HG03159 (cell line): ENCODE measurements at regions not wholly inside any gene's neighbourhood (a gene's known extent, or its start where the extent isn't known, plus 50 kb on each side); places are given as distances from the start of the nearest gene placed in this dataset.
A peak's percentile ranks its signal among the peaks of the same experiment; 100 is the strongest.

Experiments used
- ATAC-seq: cut with Tn5 transposase; IDR thresholded peaks from one replicate; pipeline ENCODE4 v1.9.1; 2021; ENCODE audit warnings: mild to moderate bottlenecking, moderate library complexity; ENCODE audit not compliant: unreplicated experiment

GRCh38 chr13:106660746-106661625 is 93.0 kb upstream of the ARGLU1 start:
- no peak for ATAC-seq

GRCh38 chr13:106657104-106657503 is 89.2 kb upstream of the ARGLU1 start:
- no peak for ATAC-seq

GRCh38 chr13:106656186-106656585 is 88.2 kb upstream of the ARGLU1 start:
- ATAC-seq: no peak

GRCh38 chr13:106651442-106651841 is 83.5 kb upstream of the ARGLU1 start:
- no peak for ATAC-seq

GRCh38 chr13:106650690-106651205 is 82.8 kb upstream of the ARGLU1 start:
- ATAC-seq: no peak

- no peak for ATAC-seq
Observed at GRCh38 chr13:106649495-106649894, 81.6 kb upstream of the ARGLU1 start.

- ATAC-seq: no peak
Observed at GRCh38 chr13:106640515-106640914, 72.6 kb upstream of the ARGLU1 start.

GRCh38 chr13:106637519-106637918 is 69.6 kb upstream of the ARGLU1 start:
- ATAC-seq: no peak

- no peak for ATAC-seq
Observed at GRCh38 chr13:106636492-106636891, 68.6 kb upstream of the ARGLU1 start.

- no peak for ATAC-seq
Observed at GRCh38 chr13:106635616-106636015, 67.7 kb upstream of the ARGLU1 start.

GRCh38 chr13:106633321-106633720 is 65.4 kb upstream of the ARGLU1 start:
- no peak for ATAC-seq

- no peak for ATAC-seq
Observed at GRCh38 chr13:106630650-106631049, 62.7 kb upstream of the ARGLU1 start.

- ATAC-seq: no peak
Observed at GRCh38 chr13:106630162-106630561, 62.2 kb upstream of the ARGLU1 start.

- no peak for ATAC-seq
Observed at GRCh38 chr13:106628936-106629659, 61.2 kb upstream of the ARGLU1 start.

GRCh38 chr13:106626473-106626872 is 58.5 kb upstream of the ARGLU1 start:
- ATAC-seq: no peak

GRCh38 chr13:106625578-106625977 is 57.6 kb upstream of the ARGLU1 start:
- no peak for ATAC-seq

- ATAC-seq: no peak
Observed at GRCh38 chr13:106623799-106624460, 56.0 kb upstream of the ARGLU1 start.

GRCh38 chr13:106621833-106622232 is 53.9 kb upstream of the ARGLU1 start:
- no peak for ATAC-seq

GRCh38 chr13:106619688-106620555 is 52.0 kb upstream of the ARGLU1 start:
- peak; percentile 98 for ATAC-seq
